CD1c-positive myeloid dendritic cell (primary cell): ENCODE measurements at regions not wholly inside any gene's neighbourhood (a gene's known extent, or its start where the extent isn't known, plus 50 kb on each side); places are given as distances from the start of the nearest gene placed in this dataset.
"Not testable (repeated sequence)": the region's sequence is repeated elsewhere in the genome, so short reads cannot be mapped to it uniquely, and the experiment has no call there.

ENCODE experiments used
- DNase-seq: peaks from one replicate; pipeline ENCODE4 v3.0.0-alpha.2; 2016; ENCODE audit errors: extremely low spot score

DNA sequence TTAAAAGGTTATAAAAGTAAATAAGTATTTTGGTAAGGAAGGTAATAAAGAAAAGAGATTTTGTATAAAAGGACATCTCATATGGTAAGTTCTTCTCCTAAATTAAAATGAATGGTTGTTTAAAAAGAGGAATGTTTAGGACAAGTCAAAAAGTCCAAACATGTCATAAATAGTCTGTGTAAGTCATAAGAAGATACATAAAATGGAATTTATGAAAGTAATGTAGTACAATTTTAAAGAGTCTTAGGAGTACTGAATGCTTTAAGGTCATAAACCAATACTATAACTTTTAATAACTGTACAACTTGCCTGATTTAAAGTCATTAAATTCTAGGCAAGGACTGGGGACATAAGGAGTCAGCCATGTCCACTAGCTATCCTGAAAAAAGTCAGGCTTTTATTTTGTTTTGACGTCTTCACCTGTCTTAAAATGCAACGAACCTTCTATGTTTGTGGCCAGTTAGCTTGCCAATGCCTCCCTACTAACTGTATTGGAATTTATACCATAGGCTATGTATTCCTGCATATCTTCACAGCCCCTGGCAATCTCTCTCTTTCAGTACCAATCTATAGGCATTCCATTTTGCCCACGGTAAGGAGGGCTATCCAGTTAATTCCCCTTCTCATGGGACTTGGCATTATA lies 312.3 kb upstream of the LRRTM4 start:
- no peak for DNase-seq

DNA sequence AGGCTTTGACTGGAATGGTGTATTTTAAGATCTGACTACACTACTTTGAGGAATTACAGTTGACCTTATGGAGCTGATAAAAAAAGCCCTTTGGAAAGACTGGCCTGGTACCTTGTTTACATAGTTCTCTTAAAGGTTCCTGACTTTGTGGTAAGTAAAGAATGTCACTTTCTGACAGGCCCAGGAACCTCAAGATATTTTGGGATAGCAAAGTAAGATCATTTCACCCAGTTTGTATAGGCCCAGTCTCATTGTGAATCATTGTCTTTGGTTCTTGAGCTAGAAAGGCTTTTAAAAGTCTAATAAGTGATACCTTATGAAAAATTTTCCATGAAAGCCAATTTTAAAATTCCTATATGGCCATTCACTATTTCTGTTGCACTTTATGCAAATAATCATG lies 316.3 kb upstream of the LRRTM4 start:
- no peak for DNase-seq

DNA sequence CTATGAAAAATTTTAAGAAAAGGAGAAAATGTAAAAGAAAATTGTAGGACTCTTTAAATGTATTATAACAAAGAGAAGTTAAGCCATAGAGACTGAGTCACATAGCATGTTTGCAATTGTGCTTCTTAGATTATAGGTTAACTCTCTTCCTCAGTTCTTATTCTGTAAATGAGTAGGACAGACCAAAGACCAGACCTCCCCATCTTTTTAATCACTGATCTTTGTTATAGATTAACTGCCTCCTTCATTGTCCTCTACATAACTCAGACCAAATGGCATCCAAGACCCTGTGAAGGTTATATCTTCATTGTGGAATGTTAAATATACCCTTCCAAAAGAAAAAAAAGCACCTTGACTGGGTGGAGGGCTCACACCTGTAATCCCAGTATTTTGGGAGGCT lies 316.9 kb upstream of the LRRTM4 start:
- DNase-seq = no peak

DNA sequence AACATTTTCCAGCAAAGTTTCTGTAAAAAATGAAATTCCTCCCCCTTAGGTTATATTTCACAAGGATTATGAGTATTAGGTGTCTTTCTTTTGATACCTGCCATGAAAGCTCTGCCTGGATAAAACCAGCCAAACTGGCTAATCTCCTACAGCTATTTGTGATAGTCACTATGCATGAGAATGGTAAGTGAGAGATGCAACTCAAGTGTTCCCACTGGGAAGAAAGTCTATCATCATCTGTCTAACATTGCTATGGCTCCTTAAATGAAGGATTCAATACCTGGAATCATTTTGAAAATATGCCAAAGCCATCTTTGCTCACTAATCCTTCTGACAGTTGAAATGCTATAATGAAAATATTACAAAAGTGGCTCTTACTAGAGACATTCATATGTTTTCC lies 339.9 kb upstream of the LRRTM4 start:
- no peak for DNase-seq

DNA sequence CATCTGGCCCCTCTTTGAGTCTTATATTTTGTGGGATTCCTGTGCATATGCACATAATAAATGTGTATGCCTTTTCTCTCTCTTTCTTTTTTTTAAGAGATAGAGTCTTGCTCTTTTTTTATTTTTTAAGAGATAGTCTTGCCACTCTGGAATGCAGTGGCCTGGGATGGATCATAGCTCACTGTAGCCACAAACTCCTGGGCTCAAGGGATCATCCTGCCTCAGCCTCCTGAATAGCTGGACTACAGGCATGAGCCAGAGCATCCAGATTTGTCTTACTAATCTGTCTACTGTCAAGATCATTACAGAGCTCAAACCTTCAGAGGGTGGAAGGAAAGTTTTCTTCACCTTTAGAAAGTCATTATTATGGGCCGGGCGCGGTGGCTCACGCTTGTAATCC lies 342.2 kb upstream of the LRRTM4 start:
- no peak for DNase-seq

DNA sequence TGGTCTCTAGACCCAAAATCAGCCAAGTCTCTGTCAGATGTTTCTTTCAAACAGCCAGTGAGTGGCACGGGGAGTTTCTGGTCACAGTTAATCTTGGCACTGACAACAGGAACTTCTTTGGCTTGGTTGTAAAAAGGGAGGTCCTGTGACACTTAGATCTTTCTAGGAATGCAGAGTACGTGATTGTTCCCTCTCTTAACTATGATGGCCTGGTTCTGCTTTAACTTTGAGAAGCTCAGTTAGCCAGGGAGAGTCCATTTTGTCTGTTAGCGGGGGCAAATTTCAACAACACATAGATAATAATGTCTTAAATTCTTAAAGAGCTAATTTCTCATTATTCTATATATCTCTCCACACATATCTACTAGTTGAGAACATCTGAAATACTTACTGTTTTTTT lies 344.5 kb upstream of the LRRTM4 start:
- no peak for DNase-seq

DNA sequence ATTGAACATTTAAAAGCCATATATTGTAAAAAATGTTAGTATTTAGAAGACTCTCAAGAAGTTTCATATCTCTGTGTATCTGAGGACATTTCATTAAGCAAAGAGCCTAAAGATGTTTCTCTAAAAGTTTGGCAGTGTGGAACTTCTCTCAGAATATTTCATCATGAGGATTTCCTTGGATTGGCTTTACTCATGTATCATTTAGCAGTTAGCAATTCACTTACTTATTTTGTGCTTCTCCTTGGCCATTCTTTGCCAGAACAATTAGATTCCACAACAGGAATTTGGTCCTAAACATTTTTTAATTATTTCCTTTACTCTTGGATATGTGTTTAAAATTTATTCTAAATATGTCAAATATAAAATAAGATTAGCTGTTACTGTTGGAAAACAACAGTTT lies 345.0 kb upstream of the LRRTM4 start:
- DNase-seq = no peak

DNA sequence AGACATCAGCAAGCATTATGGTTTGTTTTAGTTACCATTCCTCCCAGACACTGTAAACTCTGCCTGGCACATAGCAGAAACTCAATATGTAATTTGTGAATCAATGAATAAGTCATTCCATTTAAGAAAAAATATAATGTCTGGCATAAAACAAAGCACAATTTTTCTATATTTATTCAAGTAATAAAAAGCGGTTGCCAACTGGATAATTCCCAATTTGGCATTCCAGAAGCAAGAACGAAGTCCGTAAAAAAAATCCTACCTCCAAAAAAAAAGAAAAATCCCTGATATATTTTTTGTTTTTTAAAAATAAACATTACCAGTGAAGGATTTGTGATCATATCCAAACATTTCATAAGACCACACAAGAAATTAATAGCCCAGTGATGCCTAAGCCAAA lies 351.3 kb upstream of the LRRTM4 start:
- no peak for DNase-seq

DNA sequence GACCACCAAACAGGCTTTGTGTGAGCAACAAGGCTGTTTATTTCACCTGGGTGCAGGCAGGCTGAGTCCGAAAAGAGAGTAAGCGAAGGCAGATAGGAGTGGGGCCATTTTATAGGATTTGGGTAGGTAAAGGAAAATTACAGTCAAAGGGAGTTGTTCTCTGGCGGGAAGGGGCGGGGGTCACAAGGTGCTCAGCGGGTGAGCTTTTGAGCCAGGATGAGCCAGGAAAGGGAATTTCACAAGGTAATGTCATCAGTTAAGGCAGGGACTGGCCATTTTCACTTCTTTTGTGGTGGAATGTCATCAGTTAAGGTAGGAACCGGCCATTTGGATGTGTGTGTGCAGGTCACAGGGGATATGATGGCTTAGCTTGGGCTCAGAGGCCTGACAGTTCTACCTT lies 378.0 kb upstream of the LRRTM4 start:
- not testable (repeated sequence) for DNase-seq

DNA sequence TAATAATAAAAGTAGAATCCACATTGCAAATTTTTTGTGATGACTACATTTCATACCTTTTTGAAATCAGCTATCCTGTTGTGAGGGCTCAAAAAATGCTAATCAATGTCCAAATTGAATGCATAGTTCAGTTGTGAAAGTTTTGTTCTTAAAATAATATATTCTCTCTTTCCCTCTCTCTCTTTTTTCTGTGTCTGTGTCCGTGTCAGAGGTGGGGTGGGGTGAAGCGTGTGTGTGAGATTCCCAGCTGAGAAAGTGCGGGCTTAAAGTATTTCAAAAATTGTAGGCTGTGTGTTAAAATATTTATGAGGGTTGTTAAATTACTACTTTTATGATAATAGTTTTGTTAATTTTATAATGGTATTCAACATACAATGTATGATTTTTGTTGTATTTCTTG lies 388.0 kb upstream of the LRRTM4 start:
- no peak for DNase-seq

DNA sequence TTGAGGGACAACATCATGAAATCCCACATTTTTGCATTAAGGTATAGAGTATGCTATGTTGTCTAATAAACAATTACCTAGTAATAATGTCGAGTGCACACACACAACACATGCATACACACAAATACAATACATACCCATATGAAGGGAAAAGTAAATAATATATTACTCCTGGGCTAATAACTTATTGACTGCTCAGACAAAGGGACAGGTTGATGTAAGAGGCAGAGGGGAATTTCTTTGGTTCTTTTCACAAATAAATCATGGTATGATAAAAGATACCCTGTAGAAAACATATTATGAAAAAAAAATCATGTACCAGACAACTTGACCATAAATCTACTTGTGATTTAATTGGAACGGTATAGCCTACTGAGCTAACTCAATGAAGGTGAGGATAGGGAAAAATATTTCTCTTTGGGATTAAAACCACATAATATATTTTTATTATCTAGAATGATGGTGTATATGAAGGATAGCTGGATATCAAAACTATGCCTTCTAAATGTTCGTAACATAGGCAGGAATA lies 398.7 kb upstream of the LRRTM4 start:
- DNase-seq = no peak

DNA sequence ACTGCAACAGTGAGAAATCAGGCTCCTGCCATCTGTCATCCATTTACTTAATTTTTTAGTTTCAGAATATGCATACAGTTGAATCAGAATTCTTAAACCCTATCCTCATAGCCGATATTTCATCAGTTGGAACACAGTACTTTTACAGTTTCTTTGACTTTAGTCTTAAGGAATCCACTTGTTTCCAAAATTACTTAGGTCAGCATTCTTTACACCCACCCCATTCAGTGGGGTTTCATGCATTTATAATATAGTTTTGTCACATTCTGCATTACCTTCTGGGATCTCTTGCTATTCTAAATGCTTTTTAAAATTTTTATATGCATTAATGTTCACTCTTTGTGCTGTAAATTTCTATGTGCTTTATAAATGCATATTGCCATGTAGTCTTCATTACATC lies 400.4 kb upstream of the LRRTM4 start:
- DNase-seq = no peak

DNA sequence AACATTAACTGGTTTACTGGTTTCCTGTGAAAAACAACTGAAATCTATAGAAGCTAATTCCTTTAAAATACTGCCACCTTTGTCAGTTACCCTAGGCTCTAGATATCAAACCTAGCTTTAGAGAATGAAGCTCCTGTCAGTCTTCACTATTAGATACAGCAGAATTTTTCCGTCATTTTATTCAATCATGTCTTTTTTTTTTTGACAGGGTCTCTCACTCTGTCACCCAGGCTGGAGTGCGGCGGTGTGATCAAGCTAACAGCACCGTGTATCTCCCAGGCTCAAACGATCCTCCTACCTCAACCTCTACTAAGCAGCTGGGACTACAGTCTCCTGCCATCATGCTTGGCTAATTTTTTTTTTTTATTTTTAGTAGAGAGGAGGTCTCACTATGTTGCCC lies 415.2 kb upstream of the LRRTM4 start:
- DNase-seq = no peak

DNA sequence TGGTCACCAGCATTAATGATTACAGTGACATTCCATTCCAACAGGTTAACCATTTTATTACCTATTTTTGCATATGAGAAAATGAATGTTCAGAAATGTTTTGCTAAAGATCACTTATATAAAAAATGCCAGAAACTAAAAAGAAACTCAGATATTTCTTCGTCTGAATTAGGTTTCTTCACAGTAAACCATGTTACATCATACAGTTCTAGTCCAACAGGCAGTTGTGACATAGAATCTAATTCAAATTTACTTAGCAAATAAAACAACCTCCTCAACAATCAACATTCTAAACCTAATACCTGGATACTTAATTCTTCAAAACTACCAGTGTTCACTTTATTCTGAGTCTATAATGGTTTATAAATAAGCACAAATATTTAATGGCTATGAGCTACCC lies 416.3 kb upstream of the LRRTM4 start:
- DNase-seq = no peak

DNA sequence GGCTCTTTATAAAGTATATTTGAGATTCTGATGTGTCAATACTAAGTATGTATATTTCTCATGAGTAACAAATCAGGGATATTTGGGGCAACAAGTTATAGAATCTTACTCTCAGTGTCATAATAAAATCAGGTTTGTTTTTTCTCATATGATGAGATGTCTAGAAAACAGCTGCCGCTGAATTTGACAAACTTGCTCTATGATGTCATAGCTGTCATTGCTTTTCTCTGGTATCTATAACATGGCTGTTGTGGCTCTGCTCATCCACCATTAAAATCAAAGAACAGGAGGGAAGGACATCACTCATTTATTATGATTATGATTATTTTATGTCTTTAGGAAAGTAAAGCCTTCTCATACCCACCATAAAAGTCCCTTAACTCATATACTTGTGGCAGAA lies 417.2 kb upstream of the LRRTM4 start:
- DNase-seq = no peak

DNA sequence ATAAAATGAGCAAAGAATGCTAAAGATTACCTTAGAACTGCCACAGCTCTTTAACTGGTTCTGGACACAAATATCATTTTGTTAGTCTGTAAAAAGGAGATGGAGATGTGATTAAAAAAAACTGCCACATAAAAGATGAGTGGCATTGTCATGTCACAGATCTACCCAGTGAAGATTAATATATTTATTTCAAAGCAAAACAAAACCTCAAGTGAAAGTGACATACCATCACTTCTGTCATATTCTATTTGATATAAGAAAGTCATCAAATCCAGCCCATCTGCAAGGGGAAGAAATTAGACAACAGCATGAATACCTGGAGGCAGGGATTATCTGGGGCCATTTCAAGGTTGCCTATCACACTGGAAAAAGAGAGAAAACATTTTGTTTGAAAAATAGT lies 417.6 kb upstream of the LRRTM4 start:
- no peak for DNase-seq

DNA sequence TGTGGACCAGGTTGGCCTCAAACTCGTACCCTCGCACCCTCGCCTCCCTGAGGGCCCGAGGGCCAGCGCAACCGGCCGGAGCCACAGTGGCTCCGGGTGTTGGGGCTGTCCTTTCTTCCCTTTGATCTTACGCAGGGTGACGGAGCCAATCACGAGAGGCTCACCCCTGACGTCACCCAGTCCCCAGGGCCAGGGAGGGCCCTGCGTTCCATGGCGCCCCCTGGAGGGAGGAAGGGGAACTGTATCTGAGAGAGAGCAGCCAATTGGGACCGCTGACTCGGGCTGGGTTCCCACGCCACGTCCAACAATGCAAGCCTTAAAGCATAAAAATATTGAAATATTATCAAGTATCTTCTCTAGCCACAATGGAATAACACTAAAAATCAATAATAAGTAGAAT lies 432.8 kb upstream of the LRRTM4 start:
- DNase-seq = no peak

DNA sequence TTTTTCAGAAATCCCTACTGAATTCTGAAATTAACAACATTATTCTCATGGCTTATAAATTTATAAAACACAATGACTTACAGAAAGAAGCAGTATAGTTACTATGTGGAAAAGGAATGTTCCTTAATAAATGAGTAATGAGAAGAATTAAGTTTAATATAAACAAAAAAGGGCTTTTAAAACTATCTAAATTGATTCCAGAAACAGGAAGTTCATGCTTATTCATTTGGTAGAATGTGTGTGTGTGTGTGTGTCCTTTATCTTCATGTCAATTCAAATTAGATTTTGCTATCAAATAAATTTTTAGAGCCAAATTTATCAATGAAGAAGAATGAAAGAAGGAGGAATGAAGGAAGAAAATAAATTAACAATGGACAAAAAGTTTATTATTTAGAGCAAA lies 440.8 kb upstream of the LRRTM4 start:
- no peak for DNase-seq

DNA sequence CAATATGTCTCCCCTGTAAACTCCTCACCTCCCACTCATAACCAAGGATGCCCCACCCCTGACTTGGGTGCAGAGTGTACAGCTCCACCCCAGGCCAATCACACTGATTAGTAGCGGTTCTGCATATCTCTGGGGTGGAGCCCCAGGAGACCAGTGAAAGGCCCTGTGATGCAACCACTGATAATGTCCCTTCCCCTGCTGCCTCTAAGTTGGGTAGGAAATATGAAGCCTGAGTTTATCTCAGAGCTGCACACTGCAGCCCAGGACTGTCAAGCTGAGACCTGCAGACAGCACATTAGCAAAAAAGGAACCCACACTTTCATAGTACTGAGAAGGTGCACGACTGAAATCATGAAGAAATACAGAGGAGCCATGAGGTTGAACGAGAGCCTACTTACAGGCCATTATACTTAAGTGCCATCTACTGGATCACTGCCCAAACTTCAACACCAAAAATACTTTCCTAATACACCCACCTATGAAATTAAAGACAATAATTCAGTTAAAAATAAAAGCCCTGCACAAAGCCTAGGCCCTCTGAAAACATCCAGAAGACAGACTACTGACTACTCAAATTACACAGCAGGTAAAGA lies 455.4 kb upstream of the LRRTM4 start:
- no peak for DNase-seq

DNA sequence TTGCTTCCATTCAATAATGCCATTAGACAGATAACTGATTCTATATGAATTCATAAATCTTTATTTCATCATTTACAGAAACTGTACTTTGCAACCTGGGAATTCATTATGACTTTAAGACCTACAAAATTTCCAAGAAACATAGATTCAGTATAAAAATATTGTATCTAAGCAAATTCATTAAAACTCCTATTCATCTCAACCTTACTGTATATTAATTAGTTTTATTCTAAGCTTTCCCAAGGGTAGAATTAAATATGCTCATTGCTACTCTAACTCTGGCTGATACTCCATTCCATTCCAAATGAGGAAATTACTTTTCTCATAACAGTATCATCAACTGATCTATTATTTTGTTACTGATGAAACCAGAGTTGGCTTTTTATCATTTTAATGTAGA lies 473.0 kb upstream of the LRRTM4 start:
- no peak for DNase-seq

DNA sequence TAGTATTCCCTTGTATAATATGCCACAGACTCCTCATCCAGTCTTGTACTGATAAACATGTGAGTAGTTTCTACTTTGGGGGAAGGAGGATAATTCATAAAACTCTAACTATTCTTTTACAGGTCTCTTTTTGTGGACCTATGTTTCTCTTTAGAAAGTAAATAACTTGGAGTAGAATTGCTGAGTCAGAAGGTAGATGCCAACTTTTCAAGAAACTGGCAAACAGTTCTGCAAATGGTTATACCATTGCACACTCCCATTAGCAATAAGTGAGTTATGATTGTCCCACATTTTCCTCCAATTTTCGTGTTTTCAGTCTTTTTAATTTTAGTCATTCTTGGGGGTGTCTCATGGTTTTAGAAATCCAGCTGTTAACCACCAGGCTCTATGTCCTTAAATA lies 477.2 kb upstream of the LRRTM4 start:
- DNase-seq = no peak

DNA sequence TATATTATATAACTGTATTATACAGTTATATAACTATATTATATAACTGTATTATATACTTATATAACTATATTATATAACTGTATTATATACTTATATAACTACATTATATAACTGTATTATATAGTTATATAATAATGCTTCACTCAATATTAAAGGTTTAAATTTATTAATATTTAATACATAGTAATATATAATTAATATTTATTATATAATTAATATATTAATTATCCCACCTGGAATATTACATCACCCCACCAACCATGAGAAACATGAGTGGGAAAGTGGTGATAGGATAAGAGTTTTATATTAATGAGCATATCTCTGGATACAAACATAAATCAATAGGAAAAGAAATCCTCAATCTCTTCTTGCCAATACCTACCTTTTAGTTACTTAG lies 487.1 kb upstream of the LRRTM4 start:
- DNase-seq = no peak

DNA sequence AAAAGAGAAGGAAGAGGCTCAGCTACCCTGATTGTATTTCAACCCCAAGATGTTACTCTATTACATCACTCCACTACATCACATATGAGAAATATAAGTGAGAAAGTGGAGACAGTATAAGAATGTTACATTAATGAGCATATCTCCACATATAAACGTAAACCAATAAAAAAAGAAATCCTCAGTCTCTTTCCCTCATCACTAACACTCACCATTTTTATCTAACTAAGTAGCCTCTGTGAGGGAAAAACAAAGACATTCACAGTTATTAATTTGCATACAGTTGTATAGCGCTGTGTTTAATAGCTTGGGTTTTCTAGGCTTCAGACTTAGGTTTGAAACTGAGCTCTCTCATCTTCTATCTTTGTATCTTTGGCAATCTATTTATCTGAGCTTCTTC lies 489.1 kb upstream of the LRRTM4 start:
- no peak for DNase-seq

DNA sequence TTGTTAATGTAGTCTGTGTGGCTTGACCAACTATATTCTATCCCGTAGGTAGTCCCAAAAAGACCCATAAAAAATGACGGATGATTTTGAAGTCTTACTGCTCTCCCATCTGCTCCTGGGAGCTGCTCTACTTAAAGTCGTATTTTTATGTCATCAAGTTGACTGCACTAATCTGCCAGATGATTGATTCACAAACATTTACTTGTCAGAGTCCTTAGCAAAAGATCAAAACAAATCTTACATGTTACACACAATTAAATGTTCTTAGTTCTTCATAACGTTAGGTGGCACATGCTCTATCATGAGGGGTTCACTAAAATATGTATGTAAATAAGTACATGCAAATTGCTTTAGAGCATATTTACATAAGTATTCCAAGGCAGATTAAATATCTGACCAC lies 498.3 kb upstream of the LRRTM4 start:
- no peak for DNase-seq
